Sciatic nerve (tissue), 2 donors: ENCODE measurements at regions not wholly inside any gene's neighbourhood (a gene's known extent, or its start where the extent isn't known, plus 50 kb on each side); places are given as distances from the start of the nearest gene placed in this dataset.
A peak's percentile ranks its signal among the peaks of the same experiment; 100 is the strongest.

Experiments
- ATAC-seq: fragments of 200-7000 bp; cut with Tn5 transposase; one replicate; pipeline ENCODE4 v1.9.1; 2020; ENCODE audit warnings: mild to moderate bottlenecking, moderate library complexity
- DNase-seq: peaks from one replicate; pipeline ENCODE4 v3.0.0-alpha.2; 2020; ENCODE audit warnings: low spot score
- intact Hi-C: fragments of 100-400 bp; cut with DNase I; formaldehyde crosslinking; loops from one replicate; pipeline ENCODE4 v1.14.2; 2022
- donor health status: DM: no; HTN: no; CAD: no.
- donor health status: DM: no; HTN: no; CAD: no.

DNA sequence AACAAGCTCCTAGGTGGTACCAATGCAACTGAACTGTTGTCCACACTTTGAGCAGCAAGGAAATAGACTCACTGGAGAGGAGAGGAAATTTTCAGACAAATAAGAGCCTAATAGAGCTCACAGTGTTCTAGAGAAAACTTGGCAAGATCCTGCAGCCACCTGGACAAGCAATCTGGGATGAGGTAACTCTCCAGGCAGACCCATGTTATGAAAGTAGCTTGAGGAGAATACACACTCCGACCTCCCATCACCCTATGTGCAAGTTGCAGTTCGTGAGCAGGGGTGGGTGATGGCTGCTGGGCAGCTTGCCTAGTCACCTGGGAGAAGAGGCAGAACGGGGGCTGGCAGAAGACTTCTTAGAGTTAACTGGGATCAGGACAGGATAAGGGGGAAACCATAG, 102.2 kb downstream of the KLF4 start:
- ATAC-seq, result peak; percentile 90
- DNase-seq, result no peak
- intact Hi-C loops, result no loop called here

DNA sequence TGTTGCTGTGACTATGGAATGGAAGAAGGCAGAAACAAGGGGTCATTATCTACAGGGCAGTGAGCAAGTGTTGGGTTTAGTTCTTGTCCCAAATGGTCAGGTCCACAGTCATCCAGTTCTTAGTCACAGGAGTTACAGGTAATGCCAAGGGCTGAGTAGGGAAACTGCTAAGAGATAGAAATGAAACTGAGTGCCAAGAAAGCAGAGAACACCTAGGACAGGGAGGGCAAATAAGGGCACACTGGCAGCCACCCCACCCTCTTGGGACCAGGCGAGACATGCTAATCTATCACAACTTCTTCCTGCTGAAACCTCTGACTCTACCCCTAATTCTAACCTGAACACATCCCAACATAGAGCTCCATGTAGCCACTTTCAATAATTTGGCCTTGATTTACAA, 103.2 kb downstream of the KLF4 start:
- intact Hi-C loops, result no loop called here
- no peak for DNase-seq
- no peak for ATAC-seq
